GM23338 (cell line): ENCODE measurements at regions not wholly inside any gene's neighbourhood (a gene's known extent, or its start where the extent isn't known, plus 50 kb on each side); places are given as distances from the start of the nearest gene placed in this dataset.

Source experiments
- ATAC-seq: fragments of 200-7000 bp; cut with Tn5 transposase; 3 replicates; pipeline ENCODE4 v1.9.1; 2020
- DNase-seq: peaks from one replicate; pipeline ENCODE4 v3.0.0-alpha.2; 2015; ENCODE audit warnings: low spot score
- H2AFZ ChIP-seq: fragments of 200-600 bp; sonication (generic); 2 replicates; pipeline ENCODE4 v1.8.0; 2016; ENCODE audit warnings: antibody characterized with exemption, mild to moderate bottlenecking, moderate library complexity
- H3F3A ChIP-seq: fragments of 200-600 bp; sonication (generic); replicated peaks from 2 replicates; pipeline ENCODE4 v1.8.0; 2017; ENCODE audit warnings: antibody characterized with exemption, mixed run types, low read depth
- H3K27ac ChIP-seq: fragments of 200-600 bp; sonication (generic); 2 replicates; pipeline ENCODE4 v1.6.1; 2016; ENCODE audit warnings: low read depth
- H3K27me3 ChIP-seq: fragments of 200-600 bp; sonication (generic); 2 replicates; pipeline ENCODE4 v1.8.0; 2016; ENCODE audit warnings: mild to moderate bottlenecking, mixed run types, moderate library complexity; ENCODE audit not compliant: insufficient read depth
- H3K36me3 ChIP-seq: fragments of 200-600 bp; sonication (generic); 2 replicates; pipeline ENCODE4 v1.8.0; 2016; ENCODE audit warnings: mild to moderate bottlenecking; ENCODE audit not compliant: insufficient read depth
- H3K4me1 ChIP-seq: fragments of 200-600 bp; sonication (generic); 2 replicates; pipeline ENCODE4 v1.8.0; 2016; ENCODE audit warnings: mild to moderate bottlenecking, moderate library complexity; ENCODE audit not compliant: insufficient read depth
- H3K4me2 ChIP-seq: fragments of 200-600 bp; sonication (generic); 2 replicates; pipeline ENCODE4 v1.7.1; 2017; ENCODE audit warnings: mixed run types
- H3K4me3 ChIP-seq: fragments of 200-600 bp; sonication (generic); 2 replicates; pipeline ENCODE4 v1.6.1; 2016; ENCODE audit warnings: mixed run types
- H3K79me2 ChIP-seq: fragments of 200-600 bp; sonication (generic); replicated peaks from 2 replicates; pipeline ENCODE4 v1.8.0; 2017; ENCODE audit warnings: mild to moderate bottlenecking; ENCODE audit not compliant: insufficient read depth
- H3K9me2 ChIP-seq: fragments of 200-600 bp; sonication (generic); 2 replicates; pipeline ENCODE4 v1.8.0; 2017; ENCODE audit not compliant: insufficient read depth
- H4K20me1 ChIP-seq: fragments of 200-600 bp; sonication (generic); replicated peaks from 2 replicates; pipeline ENCODE4 v1.8.0; 2017; ENCODE audit warnings: mild to moderate bottlenecking; ENCODE audit not compliant: insufficient read depth
- H3K27ac Mint-ChIP-seq: 2 replicates; pipeline ENCODE4 v1.8.0; 2020; ENCODE audit warnings: inconsistent platforms, mild to moderate bottlenecking, moderate library complexity, mixed read lengths
- H3K27me3 Mint-ChIP-seq: 3 replicates; pipeline ENCODE4 v1.8.0; 2022; ENCODE audit warnings: low read depth, mild to moderate bottlenecking, moderate library complexity, mixed read lengths, inconsistent platforms; ENCODE audit not compliant: insufficient read depth, poor library complexity
- H3K36me3 Mint-ChIP-seq: 3 replicates; pipeline ENCODE4 v1.8.0; 2021; ENCODE audit warnings: low read depth, mild to moderate bottlenecking, inconsistent platforms, moderate library complexity, mixed read lengths
- H3K4me1 Mint-ChIP-seq: 3 replicates; pipeline ENCODE4 v1.8.0; 2020; ENCODE audit warnings: mild to moderate bottlenecking, inconsistent platforms, mixed read lengths
- H3K4me3 Mint-ChIP-seq: 3 replicates; pipeline ENCODE4 v1.8.0; 2021; ENCODE audit warnings: moderate library complexity, mild to moderate bottlenecking, inconsistent platforms, mixed read lengths
- H3K9me3 Mint-ChIP-seq: 3 replicates; pipeline ENCODE4 v1.8.0; 2020; ENCODE audit warnings: moderate library complexity, mild to moderate bottlenecking, inconsistent platforms, mixed read lengths
- CREB1 ChIP-seq: fragments of 250-450 bp; sonication (Bioruptor Pico); IDR thresholded peaks from 2 replicates; pipeline ENCODE4 v1.5.0; 2020; ENCODE audit warnings: low read depth, mild to moderate bottlenecking, moderate library complexity
- CTCF ChIP-seq, 2 experiments: fragments of 200-600 bp in 1 of 2; sonication (generic) in 1 of 2; conservative IDR thresholded peaks; 2 replicates each; pipeline versions ENCODE4 v1.5.1 to v1.6.1; 2016 to 2017; ENCODE audit warnings: antibody characterized with exemption in 2 of 2, low read depth in 2 of 2, mild to moderate bottlenecking in 2 of 2, moderate library complexity in 1 of 2
- ETS1 ChIP-seq: IDR thresholded peaks from 2 replicates; pipeline ENCODE4 v1.6.1; 2016; ENCODE audit warnings: antibody characterized with exemption
- EZH2 ChIP-seq: fragments of 200-600 bp; sonication (generic); IDR thresholded peaks from one replicate; pipeline ENCODE4 v1.8.0; 2017; ENCODE audit warnings: antibody characterized with exemption, mild to moderate bottlenecking, low read depth; ENCODE audit not compliant: unreplicated experiment
- EZH2phosphoT487 ChIP-seq: fragments of 200-600 bp; sonication (generic); IDR thresholded peaks from one replicate; pipeline ENCODE4 v1.8.1; 2018; ENCODE audit warnings: antibody characterized with exemption; ENCODE audit not compliant: unreplicated experiment
- JUNB ChIP-seq: IDR thresholded peaks from one replicate; pipeline ENCODE4 v1.6.1; 2016; ENCODE audit warnings: antibody characterized with exemption; ENCODE audit not compliant: unreplicated experiment
- NANOG ChIP-seq: IDR thresholded peaks from 2 replicates; pipeline ENCODE4 v1.6.1; 2016; ENCODE audit warnings: antibody characterized with exemption, borderline replicate concordance
- POLR2AphosphoS5 ChIP-seq: IDR thresholded peaks from 2 replicates; pipeline ENCODE4 v1.6.1; 2016; ENCODE audit warnings: antibody characterized with exemption, low read depth
- REST ChIP-seq: IDR thresholded peaks from one replicate; pipeline ENCODE4 v1.6.1; 2018; ENCODE audit warnings: antibody characterized with exemption; ENCODE audit not compliant: unreplicated experiment
- STAT1 ChIP-seq: IDR thresholded peaks from one replicate; pipeline ENCODE4 v1.6.1; 2016; ENCODE audit warnings: antibody characterized with exemption; ENCODE audit not compliant: unreplicated experiment
- ZNF114 ChIP-seq: fragments of 250-450 bp; sonication (Bioruptor Pico); IDR thresholded peaks from 2 replicates; pipeline ENCODE4 v1.5.0; 2020; ENCODE audit warnings: mild to moderate bottlenecking, moderate library complexity
- ZNF331 ChIP-seq: fragments of 250-450 bp; sonication (Bioruptor Pico); IDR thresholded peaks from 2 replicates; pipeline ENCODE4 v1.5.0; 2020; ENCODE audit warnings: low read depth, mild to moderate bottlenecking, moderate library complexity
- ZNF462 ChIP-seq: fragments of 250-450 bp; sonication (Bioruptor Pico); IDR thresholded peaks from 2 replicates; pipeline ENCODE4 v1.5.0; 2020; ENCODE audit warnings: mild to moderate bottlenecking, moderate library complexity

- Histone ChIP-seq H3K4me3 (no peak overlapping the region), H3K4me2 (no peak overlapping the region), H3K9me2 (no peaks in the 10 kb centered on the region), H3K79me2 (no peaks in the 10 kb centered on the region), H4K20me1 (no peaks in the 10 kb centered on the region), H2AFZ (no peak overlapping the region), H3K27ac (no peak overlapping the region), H3F3A (no peaks in the 10 kb centered on the region), H3K27me3 (no peaks in the 10 kb centered on the region), H3K4me1 (no peaks in the 10 kb centered on the region), H3K36me3 (no peaks in the 10 kb centered on the region)
- H3K27me3 Mint-ChIP-seq, result no peaks in the 10 kb centered on the region
- TF ChIP-seq CREB1 (CRISPR knock-in tag) (no peak), NANOG (no peak), ETS1 (no peak), CTCF (conservative IDR thresholded peaks at IDR 0.05; ENCODE audit: low read depth in 2 of 2) (no peak), ZNF462 (CRISPR knock-in tag) (no peak), EZH2 (no peak), ZNF331 (CRISPR knock-in tag) (no peak), REST (no peak), ZNF114 (CRISPR knock-in tag) (no peak), STAT1 (no peak), EZH2phosphoT487 (no peak), JUNB (no peak), POLR2AphosphoS5 (no peak)
- DNase-seq (no peak), ATAC-seq (no peak)
- H3K4me1 Mint-ChIP-seq, result peaks cover 3% of the 10 kb centered on the region; the same call in 1 of the 3 replicates
- no peaks in the 10 kb centered on the region for H3K9me3 Mint-ChIP-seq
- H3K27ac Mint-ChIP-seq, result no peak overlapping the region
- no peak overlapping the region for H3K4me3 Mint-ChIP-seq
- H3K36me3 Mint-ChIP-seq, result no peaks in the 10 kb centered on the region
Observed at GRCh38 chr2:164055623-164056022, 319.8 kb upstream of the FIGN start.
